MM.1S (cell line): ENCODE measurements at regions not wholly inside any gene's neighbourhood (a gene's known extent, or its start where the extent isn't known, plus 50 kb on each side); places are given as distances from the start of the nearest gene placed in this dataset.

Source experiments
- EZH2 ChIP-seq: fragments of 300-600 bp; sonication (generic); optimal IDR thresholded peaks from 2 replicates; pipeline ENCODE3; 2017; ENCODE audit warnings: low read depth, mild to moderate bottlenecking, antibody characterized with exemption, low read length, mixed read lengths
- TF ChIP-seq, protein P1 (sequence below): fragments of 300-600 bp; sonication (generic); IDR thresholded peaks from 2 replicates; pipeline ENCODE4 v1.5.1; 2016; ENCODE audit warnings: antibody characterized with exemption, low read length, mixed read lengths

DNA sequence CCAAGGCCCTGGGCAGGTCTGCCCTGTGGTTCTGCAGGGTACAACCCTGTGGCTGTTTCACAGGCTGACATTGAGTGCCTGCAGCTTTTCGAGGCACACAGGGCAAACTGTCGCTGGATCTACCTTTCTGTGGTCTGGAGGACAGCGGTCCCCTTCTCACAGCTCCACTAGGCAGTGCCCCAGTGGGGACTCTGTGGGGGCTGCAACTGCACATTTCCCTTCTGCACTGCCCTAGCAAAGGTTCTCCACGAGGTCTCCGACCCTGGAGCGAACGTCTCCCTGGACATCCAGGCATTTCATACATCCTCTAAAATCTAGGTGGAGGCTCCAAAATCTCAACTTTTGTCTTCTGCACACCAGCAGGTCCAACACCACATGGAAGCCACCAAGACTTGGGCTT, 1645.2 kb upstream of the CDH6 start:
- TF ChIP-seq, protein P1, sequence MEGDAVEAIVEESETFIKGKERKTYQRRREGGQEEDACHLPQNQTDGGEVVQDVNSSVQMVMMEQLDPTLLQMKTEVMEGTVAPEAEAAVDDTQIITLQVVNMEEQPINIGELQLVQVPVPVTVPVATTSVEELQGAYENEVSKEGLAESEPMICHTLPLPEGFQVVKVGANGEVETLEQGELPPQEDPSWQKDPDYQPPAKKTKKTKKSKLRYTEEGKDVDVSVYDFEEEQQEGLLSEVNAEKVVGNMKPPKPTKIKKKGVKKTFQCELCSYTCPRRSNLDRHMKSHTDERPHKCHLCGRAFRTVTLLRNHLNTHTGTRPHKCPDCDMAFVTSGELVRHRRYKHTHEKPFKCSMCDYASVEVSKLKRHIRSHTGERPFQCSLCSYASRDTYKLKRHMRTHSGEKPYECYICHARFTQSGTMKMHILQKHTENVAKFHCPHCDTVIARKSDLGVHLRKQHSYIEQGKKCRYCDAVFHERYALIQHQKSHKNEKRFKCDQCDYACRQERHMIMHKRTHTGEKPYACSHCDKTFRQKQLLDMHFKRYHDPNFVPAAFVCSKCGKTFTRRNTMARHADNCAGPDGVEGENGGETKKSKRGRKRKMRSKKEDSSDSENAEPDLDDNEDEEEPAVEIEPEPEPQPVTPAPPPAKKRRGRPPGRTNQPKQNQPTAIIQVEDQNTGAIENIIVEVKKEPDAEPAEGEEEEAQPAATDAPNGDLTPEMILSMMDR = no peak
- TF ChIP-seq EZH2 = no peak
